Hematopoietic multipotent progenitor cell (in vitro differentiated cells): ENCODE measurements at regions not wholly inside any gene's neighbourhood (a gene's known extent, or its start where the extent isn't known, plus 50 kb on each side); places are given as distances from the start of the nearest gene placed in this dataset.

Experiments used
- DNase-seq, 3 donors: peaks; one replicate each; pipeline ENCODE4 v3.0.0-alpha.2; 2011 to 2015; ENCODE audit warnings: low read depth in 2 of 3, low spot score in 2 of 3

GRCh38 chr17:63125987-63126386 is 160.0 kb downstream of the TANC2 start:
- DNase-seq: no peak

- no peak for DNase-seq
Measured at GRCh38 chr17:63126607-63127006, 160.6 kb downstream of the TANC2 start.

DNA sequence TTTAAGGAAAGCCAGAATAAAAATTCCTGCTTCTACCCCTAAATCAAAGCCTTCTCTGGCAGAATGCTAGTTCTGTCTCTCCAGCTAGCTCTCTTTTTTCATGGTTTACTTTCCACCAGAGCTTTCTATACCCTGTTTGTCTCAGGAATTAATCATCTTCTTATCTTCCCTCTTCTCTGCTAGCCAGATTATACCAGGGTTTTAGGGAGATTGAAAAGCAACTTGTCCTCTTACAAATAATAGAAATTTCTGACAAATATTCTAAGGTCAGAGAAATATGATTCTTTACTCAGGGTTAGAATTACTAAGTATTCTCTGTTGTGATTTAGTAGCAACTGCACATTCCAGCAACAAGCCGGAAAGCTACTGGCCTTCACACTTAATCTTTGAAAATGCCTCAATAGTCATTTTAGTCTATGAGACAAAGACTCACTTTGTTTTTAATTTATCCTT is 166.4 kb downstream of the TANC2 start:
- no peak for DNase-seq

DNA sequence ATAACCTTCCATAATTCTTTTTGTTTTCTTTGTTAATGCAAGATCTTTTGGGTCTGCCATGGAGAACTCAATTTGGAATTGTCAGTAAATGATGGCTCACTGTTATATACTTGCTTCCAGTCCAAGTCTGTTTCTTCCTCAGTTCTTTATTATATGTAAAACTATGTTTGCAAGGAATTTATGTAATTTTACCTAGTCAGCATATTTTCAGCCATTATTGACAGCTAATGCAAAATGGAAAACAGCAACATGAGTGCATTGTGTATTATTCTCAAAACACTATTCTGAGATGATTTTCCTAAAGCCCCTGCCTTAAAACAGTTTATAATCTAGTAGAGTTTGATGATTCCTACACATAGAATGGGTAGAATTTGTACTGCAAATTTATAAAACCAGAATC is 167.5 kb downstream of the TANC2 start:
- no peak for DNase-seq

- DNase-seq: no peak
Measured at GRCh38 chr17:63134867-63135266, 168.8 kb downstream of the TANC2 start.

DNA sequence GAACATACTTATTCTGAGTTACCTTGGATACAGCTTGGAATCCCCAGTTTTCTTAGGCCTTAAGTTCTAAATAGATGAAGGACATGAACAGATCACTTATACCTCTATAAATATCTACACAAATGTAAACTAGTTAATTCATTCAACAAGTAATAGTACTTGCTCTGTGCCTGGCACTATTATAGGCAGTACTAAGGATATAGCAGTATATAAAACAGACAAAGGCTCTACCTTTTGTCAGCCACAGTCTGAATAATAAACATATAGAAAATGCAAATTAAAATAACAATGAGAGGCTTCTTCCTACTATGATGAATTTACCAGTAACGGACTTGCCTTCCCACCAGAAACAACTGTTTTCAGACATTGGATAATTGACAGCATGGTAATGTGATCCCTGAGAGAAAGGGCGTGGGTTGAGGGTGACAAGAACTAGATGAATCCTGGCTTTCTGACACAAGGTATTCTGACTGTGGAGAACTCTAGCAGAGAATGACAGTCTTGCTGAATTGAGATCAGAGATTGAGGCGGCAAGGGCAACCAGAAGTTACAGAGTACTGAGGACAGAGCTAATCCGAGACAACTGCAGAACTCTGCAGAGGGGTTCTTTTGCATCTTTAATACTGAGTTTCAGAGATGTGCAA is 170.5 kb downstream of the TANC2 start:
- no peak for DNase-seq

DNA sequence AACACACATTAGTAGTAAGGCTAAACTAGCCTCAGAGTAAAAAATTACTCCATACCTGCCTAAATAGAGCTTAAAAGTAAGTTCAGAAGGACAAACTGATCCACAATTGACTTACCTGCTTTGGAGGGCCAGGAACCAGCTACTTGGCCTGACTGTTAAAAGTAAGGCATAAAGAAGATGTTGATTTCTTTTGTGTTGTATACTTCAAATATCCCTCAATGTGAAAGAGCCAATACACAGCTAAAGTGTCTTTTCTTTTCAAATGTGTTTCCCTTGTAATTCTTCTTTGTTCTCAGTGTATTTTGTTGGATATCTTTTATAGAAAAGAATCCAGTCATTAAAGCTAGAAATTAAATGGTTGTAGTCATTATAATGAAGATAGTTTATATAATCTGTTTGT is 171.1 kb downstream of the TANC2 start:
- no peak for DNase-seq

- peak in 1 of 3 donors; percentile 36 for DNase-seq
Measured at GRCh38 chr17:63138713-63139112, 172.7 kb downstream of the TANC2 start.

DNA sequence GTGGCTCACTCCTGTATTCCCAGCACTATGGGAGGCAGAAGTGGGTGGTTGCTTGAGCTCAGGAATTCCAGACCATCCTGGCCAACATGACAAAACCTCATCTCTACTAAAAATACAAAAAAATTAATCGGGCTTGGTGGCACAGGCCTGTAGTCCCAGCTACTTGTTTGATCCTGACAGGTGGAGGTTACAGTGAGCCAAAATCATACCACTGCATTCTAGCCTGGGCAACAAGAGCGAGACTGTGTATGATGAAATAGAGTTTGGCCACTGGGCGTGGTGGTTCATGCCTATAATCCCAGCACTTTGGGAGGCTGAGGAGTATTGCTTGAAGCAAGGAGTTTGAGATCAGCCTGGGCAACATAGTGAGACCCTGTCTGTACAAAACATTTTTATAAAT is 173.3 kb downstream of the TANC2 start:
- DNase-seq: no peak

DNA sequence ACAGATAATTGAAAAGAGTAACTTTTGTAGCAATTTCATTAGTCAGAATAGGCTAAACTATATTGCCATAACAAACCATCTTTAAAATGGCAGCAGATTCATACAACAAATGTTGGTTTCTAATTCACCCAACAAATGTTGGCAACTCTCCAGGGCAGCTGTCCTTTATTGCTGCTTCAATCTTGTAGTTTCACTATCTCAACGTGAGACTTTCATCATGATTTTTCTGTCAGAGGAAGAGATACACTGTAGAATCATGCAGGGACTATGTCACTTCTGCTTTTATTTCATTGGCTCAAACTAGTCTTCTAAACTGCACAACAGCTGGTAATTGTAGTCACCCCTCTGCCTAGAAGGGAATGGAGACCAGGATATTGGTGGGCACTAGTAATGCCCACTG is 174.2 kb downstream of the TANC2 start:
- DNase-seq: peak in 2 of 3 donors; percentile 45 to 91

- DNase-seq: no peak
Measured at GRCh38 chr17:63142836-63143235, 176.8 kb downstream of the TANC2 start.

DNA sequence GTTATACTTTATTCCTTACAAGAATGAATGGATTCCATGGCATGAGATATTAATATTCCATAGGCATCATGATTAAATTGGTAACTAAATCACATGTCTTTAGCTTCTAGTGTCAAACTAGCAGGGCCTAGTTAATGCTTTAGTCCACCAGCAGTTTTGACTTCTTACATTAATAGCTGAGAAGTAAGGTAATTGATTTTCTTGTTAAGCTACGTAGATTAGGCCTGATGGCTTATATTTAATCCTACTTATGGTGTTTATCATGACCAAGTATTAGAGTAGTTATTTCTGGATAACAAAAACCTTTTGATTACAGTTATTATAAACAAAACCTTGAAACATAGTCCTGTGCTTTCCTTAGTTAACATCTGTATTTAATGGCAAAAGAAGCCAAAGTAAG is 184.5 kb downstream of the TANC2 start:
- no peak for DNase-seq

GRCh38 chr17:63150994-63151464 is 185.0 kb downstream of the TANC2 start:
- DNase-seq: no peak

DNA sequence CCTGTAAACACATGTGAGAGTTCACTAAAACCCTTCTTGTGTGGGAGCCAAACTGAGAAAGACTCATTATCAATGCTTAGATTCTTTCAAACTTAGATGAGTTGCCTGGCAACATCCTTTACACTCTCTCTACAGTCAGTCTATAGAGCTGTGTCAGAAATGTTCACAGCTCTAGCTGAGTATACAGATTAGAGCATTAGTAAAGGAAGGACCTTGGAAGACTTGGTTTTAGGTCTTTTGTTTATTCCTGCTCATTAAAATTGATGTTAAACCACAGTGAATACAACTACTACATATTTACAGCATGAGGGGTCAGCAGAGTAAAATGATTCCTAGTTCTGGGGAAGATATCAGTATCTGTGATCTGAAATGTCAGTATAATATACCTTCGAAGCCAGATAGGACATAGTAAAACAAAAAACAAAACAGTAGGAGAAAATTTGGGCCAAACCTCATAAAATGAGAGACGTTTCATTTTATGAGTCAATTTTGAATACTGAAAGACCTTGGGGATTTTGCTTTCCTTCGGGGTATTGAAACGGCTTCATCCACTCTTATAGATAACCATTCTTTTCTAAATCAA is 186.0 kb downstream of the TANC2 start:
- DNase-seq: no peak

GRCh38 chr17:63153488-63153887 is 187.5 kb downstream of the TANC2 start:
- DNase-seq: no peak

DNA sequence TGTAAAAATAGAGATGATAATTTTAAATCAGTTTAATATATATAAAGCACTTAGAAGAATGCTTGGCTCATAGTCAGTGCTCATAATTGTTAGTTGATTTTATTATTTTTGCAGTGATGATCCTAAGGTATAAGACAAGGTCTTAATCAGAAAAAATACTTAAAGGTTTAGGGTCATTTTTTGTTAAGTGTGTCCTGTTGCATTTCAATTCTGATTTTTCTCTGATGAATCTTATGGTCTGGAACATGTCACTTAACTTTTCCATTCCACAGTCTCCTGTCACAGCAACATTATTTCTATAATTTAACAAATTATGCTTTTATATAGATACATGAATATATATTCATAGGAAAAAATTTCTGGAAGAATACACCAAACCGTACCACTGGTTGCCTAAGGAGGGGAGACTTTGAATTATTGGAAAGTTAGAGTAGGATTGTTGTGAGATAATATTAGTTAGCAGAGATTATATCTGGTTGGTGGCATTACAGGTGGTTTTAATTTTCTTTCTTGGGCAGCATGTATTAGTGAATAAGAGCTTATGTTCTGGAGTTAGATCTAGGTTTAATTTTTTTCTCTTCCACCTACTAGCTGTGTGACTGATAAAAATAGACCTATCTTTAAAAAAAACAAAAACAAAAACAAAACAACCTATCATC is 188.7 kb downstream of the TANC2 start:
- no peak for DNase-seq

- DNase-seq: no peak
Measured at GRCh38 chr17:63156986-63157385, 191.0 kb downstream of the TANC2 start.

- no peak for DNase-seq
Measured at GRCh38 chr17:63162406-63163157, 196.5 kb downstream of the TANC2 start.

DNA sequence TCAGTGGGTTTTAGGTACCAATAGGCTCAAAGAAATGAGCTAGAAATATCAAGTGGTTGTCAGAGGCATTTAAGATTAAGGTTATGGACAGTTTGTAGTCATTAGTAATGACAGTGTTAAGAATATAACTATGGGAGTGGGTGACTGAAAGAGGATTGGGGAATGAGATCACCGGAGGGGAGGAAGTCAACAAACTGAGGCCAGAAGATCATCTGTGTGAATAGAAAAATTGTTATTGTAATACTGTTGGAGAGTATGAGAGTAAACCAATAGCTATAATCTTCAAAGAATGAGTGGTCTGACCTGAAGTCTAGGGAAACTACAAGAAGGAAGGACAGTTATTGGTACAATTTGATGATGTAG is 197.1 kb downstream of the TANC2 start:
- DNase-seq: no peak

- DNase-seq: no peak
Measured at GRCh38 chr17:63165400-63165799, 199.4 kb downstream of the TANC2 start.

DNA sequence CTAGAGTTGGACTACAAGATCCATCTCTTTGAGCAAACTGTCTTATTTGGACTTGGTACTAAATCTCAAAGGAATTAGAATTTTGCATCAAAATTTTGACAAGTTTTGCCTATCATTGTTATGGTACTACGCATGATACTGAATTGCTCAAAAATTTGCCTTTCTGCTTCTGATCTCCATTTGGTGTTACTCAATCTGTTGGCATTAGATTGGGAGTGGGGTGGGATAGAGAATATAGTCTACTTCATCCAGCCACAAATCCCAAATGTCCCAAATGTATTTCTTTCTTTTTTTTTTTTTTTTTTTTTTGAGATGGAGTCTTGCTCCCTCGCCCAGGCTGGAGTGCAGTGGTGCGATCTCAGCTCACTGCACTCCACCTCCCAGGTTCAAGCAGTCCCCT is 204.8 kb downstream of the TANC2 start:
- DNase-seq: no peak
